ENCODE measurements at regions not wholly inside any gene's neighbourhood (a gene's known extent, or its start where the extent isn't known, plus 50 kb on each side); places are given as distances from the start of the nearest gene placed in this dataset.

- TF ChIP-seq, protein P1, sequence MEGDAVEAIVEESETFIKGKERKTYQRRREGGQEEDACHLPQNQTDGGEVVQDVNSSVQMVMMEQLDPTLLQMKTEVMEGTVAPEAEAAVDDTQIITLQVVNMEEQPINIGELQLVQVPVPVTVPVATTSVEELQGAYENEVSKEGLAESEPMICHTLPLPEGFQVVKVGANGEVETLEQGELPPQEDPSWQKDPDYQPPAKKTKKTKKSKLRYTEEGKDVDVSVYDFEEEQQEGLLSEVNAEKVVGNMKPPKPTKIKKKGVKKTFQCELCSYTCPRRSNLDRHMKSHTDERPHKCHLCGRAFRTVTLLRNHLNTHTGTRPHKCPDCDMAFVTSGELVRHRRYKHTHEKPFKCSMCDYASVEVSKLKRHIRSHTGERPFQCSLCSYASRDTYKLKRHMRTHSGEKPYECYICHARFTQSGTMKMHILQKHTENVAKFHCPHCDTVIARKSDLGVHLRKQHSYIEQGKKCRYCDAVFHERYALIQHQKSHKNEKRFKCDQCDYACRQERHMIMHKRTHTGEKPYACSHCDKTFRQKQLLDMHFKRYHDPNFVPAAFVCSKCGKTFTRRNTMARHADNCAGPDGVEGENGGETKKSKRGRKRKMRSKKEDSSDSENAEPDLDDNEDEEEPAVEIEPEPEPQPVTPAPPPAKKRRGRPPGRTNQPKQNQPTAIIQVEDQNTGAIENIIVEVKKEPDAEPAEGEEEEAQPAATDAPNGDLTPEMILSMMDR (IDR thresholded peaks at IDR 0.05 in 8 of 11, conservative IDR thresholded peaks at IDR 0.05 in 3 of 11): no peak
- TF ChIP-seq POLR2A (IDR thresholded peaks at IDR 0.05) (no peak), POLR2AphosphoS5 (IDR thresholded peaks at IDR 0.05) (no peak)
Measured at GRCh38 chr1:55612988-55613387, 397.8 kb upstream of the USP24 start.
